ENCODE measurements at regions not wholly inside any gene's neighbourhood (a gene's known extent, or its start where the extent isn't known, plus 50 kb on each side); places are given as distances from the start of the nearest gene placed in this dataset.

DNA sequence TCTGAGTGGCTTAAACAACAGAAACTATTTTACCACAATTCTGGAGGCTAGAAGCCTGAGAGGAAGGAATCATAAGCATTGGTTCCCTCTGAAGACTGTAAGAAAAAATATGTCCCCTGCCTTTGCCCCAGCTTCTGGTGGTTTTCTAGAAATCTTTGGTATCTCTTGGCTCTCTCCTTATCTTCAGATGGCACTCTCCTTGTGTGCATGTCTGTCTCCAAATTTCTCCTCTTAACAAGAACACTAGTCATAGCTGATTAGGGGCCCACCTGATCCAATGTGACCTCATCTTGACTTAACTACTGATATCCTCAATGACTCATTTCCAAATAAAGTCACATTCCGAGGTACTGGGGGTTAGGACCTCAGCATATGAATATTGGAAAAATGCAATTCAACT, 635.0 kb upstream of the NR3C2 start:
- Histone ChIP-seq H3K4me1 (ENCODE audit: insufficient read depth, low read length) (no peaks in the 10 kb centered on the region), H3K9ac (ENCODE audit: insufficient read depth, low read depth, low read length) (no peak overlapping the region), H3K36me3 (replicated peaks in 1 of 2; ENCODE audit: control insufficient read depth in 1 of 2, insufficient read depth in 2 of 2, low read length in 2 of 2) (no peaks in the 10 kb centered on the region), H3K9me3 (ENCODE audit: low read length) (peaks cover 23% of the 10 kb centered on the region; the same call in 1 of the 2 replicates), H2AFZ (ENCODE audit: low read length) (no peak overlapping the region), H3K27ac (ENCODE audit: extremely low read length, insufficient read depth, low read length) (no peak overlapping the region), H3K27me3 (ENCODE audit: control insufficient read depth in 1 of 2, insufficient read depth in 2 of 2, low read length in 2 of 2) (no peaks in the 10 kb centered on the region), H3K4me2 (ENCODE audit: low read depth, low read length) (no peak overlapping the region), H4K20me1 (ENCODE audit: insufficient read depth, low read length) (no peaks in the 10 kb centered on the region), H3K4me3 (replicated peaks in 1 of 3; ENCODE audit: insufficient read depth in 1 of 3, low read depth in 2 of 3, low read length in 3 of 3) (no peak overlapping the region), H3K79me2 (ENCODE audit: insufficient read depth, low read length) (no peaks in the 10 kb centered on the region)
- no TSS peak for BruUV-seq (replicated peaks)
- in situ Hi-C loops (cut with HindIII; ENCODE audit: extremely low pct_ligation_motif_present, low pct_unique_long_range_greater_than_20kb), result no loop called here
- no peak for FAIRE-seq
- ChIA-PET CTCF (ENCODE audit: low intra/inter-chr PET ratio, low total read pairs) (no interaction called here), POLR2A (no interaction called here)
- intact Hi-C loops (cut with micrococcal nuclease; ENCODE audit: unreplicated experiment), result no loop called here
- 0% methylated on average over 1 of the region's 1 CpG for WGBS (ENCODE audit: low lambda C conversion rate)
- DNase-seq (ENCODE audit: low spot score), result no peak
- TF ChIP-seq HOXA7 (CRISPR knock-in tag; IDR thresholded peaks at IDR 0.05) (no peak), HDAC6 (IDR thresholded peaks at IDR 0.05; ENCODE audit: low read depth, low read length) (no peak), TRIM24 (CRISPR knock-in tag; IDR thresholded peaks at IDR 0.05) (no peak), ZKSCAN8 (CRISPR knock-in tag; IDR thresholded peaks at IDR 0.05; ENCODE audit: borderline replicate concordance) (no peak), NFE2 (CRISPR knock-in tag; IDR thresholded peaks at IDR 0.05) (no peak), DMAP1 (CRISPR knock-in tag; IDR thresholded peaks at IDR 0.05) (no peak)
- TF ChIP-seq, protein P1, sequence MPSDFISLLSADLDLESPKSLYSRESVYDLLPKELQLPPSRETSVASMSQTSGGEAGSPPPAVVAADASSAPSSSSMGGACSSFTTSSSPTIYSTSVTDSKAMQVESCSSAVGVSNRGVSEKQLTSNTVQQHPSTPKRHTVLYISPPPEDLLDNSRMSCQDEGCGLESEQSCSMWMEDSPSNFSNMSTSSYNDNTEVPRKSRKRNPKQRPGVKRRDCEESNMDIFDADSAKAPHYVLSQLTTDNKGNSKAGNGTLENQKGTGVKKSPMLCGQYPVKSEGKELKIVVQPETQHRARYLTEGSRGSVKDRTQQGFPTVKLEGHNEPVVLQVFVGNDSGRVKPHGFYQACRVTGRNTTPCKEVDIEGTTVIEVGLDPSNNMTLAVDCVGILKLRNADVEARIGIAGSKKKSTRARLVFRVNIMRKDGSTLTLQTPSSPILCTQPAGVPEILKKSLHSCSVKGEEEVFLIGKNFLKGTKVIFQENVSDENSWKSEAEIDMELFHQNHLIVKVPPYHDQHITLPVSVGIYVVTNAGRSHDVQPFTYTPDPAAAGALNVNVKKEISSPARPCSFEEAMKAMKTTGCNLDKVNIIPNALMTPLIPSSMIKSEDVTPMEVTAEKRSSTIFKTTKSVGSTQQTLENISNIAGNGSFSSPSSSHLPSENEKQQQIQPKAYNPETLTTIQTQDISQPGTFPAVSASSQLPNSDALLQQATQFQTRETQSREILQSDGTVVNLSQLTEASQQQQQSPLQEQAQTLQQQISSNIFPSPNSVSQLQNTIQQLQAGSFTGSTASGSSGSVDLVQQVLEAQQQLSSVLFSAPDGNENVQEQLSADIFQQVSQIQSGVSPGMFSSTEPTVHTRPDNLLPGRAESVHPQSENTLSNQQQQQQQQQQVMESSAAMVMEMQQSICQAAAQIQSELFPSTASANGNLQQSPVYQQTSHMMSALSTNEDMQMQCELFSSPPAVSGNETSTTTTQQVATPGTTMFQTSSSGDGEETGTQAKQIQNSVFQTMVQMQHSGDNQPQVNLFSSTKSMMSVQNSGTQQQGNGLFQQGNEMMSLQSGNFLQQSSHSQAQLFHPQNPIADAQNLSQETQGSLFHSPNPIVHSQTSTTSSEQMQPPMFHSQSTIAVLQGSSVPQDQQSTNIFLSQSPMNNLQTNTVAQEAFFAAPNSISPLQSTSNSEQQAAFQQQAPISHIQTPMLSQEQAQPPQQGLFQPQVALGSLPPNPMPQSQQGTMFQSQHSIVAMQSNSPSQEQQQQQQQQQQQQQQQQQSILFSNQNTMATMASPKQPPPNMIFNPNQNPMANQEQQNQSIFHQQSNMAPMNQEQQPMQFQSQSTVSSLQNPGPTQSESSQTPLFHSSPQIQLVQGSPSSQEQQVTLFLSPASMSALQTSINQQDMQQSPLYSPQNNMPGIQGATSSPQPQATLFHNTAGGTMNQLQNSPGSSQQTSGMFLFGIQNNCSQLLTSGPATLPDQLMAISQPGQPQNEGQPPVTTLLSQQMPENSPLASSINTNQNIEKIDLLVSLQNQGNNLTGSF (CRISPR knock-in tag; IDR thresholded peaks at IDR 0.05), result no peak
- TF ChIP-seq, protein P2, sequence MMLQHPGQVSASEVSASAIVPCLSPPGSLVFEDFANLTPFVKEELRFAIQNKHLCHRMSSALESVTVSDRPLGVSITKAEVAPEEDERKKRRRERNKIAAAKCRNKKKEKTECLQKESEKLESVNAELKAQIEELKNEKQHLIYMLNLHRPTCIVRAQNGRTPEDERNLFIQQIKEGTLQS (CRISPR knock-in tag; IDR thresholded peaks at IDR 0.05), result no peak
- TF ChIP-seq, protein P3, sequence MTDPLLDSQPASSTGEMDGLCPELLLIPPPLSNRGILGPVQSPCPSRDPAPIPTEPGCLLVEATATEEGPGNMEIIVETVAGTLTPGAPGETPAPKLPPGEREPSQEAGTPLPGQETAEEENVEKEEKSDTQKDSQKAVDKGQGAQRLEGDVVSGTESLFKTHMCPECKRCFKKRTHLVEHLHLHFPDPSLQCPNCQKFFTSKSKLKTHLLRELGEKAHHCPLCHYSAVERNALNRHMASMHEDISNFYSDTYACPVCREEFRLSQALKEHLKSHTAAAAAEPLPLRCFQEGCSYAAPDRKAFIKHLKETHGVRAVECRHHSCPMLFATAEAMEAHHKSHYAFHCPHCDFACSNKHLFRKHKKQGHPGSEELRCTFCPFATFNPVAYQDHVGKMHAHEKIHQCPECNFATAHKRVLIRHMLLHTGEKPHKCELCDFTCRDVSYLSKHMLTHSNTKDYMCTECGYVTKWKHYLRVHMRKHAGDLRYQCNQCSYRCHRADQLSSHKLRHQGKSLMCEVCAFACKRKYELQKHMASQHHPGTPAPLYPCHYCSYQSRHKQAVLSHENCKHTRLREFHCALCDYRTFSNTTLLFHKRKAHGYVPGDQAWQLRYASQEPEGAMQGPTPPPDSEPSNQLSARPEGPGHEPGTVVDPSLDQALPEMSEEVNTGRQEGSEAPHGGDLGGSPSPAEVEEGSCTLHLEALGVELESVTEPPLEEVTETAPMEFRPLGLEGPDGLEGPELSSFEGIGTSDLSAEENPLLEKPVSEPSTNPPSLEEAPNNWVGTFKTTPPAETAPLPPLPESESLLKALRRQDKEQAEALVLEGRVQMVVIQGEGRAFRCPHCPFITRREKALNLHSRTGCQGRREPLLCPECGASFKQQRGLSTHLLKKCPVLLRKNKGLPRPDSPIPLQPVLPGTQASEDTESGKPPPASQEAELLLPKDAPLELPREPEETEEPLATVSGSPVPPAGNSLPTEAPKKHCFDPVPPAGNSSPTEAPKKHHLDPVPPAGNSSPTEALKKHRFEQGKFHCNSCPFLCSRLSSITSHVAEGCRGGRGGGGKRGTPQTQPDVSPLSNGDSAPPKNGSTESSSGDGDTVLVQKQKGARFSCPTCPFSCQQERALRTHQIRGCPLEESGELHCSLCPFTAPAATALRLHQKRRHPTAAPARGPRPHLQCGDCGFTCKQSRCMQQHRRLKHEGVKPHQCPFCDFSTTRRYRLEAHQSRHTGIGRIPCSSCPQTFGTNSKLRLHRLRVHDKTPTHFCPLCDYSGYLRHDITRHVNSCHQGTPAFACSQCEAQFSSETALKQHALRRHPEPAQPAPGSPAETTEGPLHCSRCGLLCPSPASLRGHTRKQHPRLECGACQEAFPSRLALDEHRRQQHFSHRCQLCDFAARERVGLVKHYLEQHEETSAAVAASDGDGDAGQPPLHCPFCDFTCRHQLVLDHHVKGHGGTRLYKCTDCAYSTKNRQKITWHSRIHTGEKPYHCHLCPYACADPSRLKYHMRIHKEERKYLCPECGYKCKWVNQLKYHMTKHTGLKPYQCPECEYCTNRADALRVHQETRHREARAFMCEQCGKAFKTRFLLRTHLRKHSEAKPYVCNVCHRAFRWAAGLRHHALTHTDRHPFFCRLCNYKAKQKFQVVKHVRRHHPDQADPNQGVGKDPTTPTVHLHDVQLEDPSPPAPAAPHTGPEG (CRISPR knock-in tag; IDR thresholded peaks at IDR 0.05), result no peak
- TF ChIP-seq, protein P4, sequence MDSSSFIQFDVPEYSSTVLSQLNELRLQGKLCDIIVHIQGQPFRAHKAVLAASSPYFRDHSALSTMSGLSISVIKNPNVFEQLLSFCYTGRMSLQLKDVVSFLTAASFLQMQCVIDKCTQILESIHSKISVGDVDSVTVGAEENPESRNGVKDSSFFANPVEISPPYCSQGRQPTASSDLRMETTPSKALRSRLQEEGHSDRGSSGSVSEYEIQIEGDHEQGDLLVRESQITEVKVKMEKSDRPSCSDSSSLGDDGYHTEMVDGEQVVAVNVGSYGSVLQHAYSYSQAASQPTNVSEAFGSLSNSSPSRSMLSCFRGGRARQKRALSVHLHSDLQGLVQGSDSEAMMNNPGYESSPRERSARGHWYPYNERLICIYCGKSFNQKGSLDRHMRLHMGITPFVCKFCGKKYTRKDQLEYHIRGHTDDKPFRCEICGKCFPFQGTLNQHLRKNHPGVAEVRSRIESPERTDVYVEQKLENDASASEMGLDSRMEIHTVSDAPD (CRISPR knock-in tag; IDR thresholded peaks at IDR 0.05), result no peak
- ATAC-seq, result no peak

Measured in HepG2 (cell line).